GM23248 (cell line): ENCODE measurements at regions not wholly inside any gene's neighbourhood (a gene's known extent, or its start where the extent isn't known, plus 50 kb on each side); places are given as distances from the start of the nearest gene placed in this dataset.

Source experiments
- DNase-seq: peaks from one replicate; pipeline ENCODE4 v3.0.0-alpha.2; 2015
- H2AFZ ChIP-seq: fragments of 200-600 bp; sonication (generic); 2 replicates; pipeline ENCODE4 v1.6.1; 2016; ENCODE audit warnings: antibody characterized with exemption
- H3F3A ChIP-seq: fragments of 200-600 bp; sonication (generic); 2 replicates; pipeline ENCODE4 v1.6.1; 2016; ENCODE audit warnings: mild to moderate bottlenecking, antibody characterized with exemption, mixed run types; ENCODE audit not compliant: insufficient read depth
- H3K27ac ChIP-seq: fragments of 200-600 bp; sonication (generic); 2 replicates; pipeline ENCODE4 v1.5.1; 2016; ENCODE audit warnings: mild to moderate bottlenecking
- H3K27me3 ChIP-seq: fragments of 200-600 bp; sonication (generic); replicated peaks from 2 replicates; pipeline ENCODE4 v1.6.1; 2016; ENCODE audit warnings: mild to moderate bottlenecking; ENCODE audit not compliant: insufficient read depth
- H3K36me3 ChIP-seq: fragments of 200-600 bp; sonication (generic); 2 replicates; pipeline ENCODE4 v1.6.1; 2016; ENCODE audit warnings: low read depth, mild to moderate bottlenecking
- H3K4me1 ChIP-seq: fragments of 200-600 bp; sonication (generic); 2 replicates; pipeline ENCODE4 v1.6.1; 2016; ENCODE audit warnings: mild to moderate bottlenecking; ENCODE audit not compliant: insufficient read depth
- H3K4me2 ChIP-seq: fragments of 200-600 bp; sonication (generic); one replicate; pipeline ENCODE4 v1.6.1; 2016; ENCODE audit warnings: mild to moderate bottlenecking; ENCODE audit not compliant: unreplicated experiment
- H3K4me3 ChIP-seq: fragments of 200-600 bp; sonication (generic); 2 replicates; pipeline ENCODE4 v1.5.1; 2016; ENCODE audit warnings: mild to moderate bottlenecking
- H3K79me2 ChIP-seq: fragments of 200-600 bp; sonication (generic); 2 replicates; pipeline ENCODE4 v1.6.1; 2016; ENCODE audit warnings: mild to moderate bottlenecking; ENCODE audit not compliant: insufficient read depth
- H3K9ac ChIP-seq: fragments of 200-600 bp; sonication (generic); 2 replicates; pipeline ENCODE4 v1.6.1; 2016; ENCODE audit warnings: mild to moderate bottlenecking
- H3K9me2 ChIP-seq: fragments of 200-600 bp; sonication (generic); 2 replicates; pipeline ENCODE4 v1.6.1; 2016; ENCODE audit warnings: mixed run types, mild to moderate bottlenecking, moderate library complexity; ENCODE audit not compliant: insufficient read depth
- H3K9me3 ChIP-seq: fragments of 200-600 bp; sonication (generic); one replicate; pipeline ENCODE4 v1.6.1; 2017; ENCODE audit warnings: low read depth
- H4K20me1 ChIP-seq: fragments of 200-600 bp; sonication (generic); 2 replicates; pipeline ENCODE4 v1.6.0; 2016; ENCODE audit not compliant: insufficient read depth
- EZH2 ChIP-seq: fragments of 200-600 bp; sonication (generic); IDR thresholded peaks from 2 replicates; pipeline ENCODE4 v1.6.1; 2018; ENCODE audit warnings: antibody characterized with exemption, mild to moderate bottlenecking; ENCODE audit not compliant: insufficient read depth, poor library complexity, severe bottlenecking
- EZH2phosphoT487 ChIP-seq: fragments of 200-600 bp; sonication (generic); IDR thresholded peaks from 2 replicates; pipeline ENCODE4 v1.6.1; 2018; ENCODE audit warnings: antibody characterized with exemption, moderate library complexity, mild to moderate bottlenecking, low read depth; ENCODE audit not compliant: insufficient read depth
- WGBS, 2 experiments: methylation state at CpG; one replicate each; pipeline ENCODE4 v1.1.6; 2015 to 2017; ENCODE audit warnings: low lambda C conversion rate in 2 of 2, low coverage in 1 of 2; ENCODE audit errors: missing lambda C conversion rate in 2 of 2; 5-methylcytosine and 5-hydroxymethylcytosine counted together
- in situ Hi-C: fragments of 300-500 bp; cut with MboI; formaldehyde crosslinking; loops from 2 replicates; pipeline ENCODE4 v1.15.0; 2020

DNA sequence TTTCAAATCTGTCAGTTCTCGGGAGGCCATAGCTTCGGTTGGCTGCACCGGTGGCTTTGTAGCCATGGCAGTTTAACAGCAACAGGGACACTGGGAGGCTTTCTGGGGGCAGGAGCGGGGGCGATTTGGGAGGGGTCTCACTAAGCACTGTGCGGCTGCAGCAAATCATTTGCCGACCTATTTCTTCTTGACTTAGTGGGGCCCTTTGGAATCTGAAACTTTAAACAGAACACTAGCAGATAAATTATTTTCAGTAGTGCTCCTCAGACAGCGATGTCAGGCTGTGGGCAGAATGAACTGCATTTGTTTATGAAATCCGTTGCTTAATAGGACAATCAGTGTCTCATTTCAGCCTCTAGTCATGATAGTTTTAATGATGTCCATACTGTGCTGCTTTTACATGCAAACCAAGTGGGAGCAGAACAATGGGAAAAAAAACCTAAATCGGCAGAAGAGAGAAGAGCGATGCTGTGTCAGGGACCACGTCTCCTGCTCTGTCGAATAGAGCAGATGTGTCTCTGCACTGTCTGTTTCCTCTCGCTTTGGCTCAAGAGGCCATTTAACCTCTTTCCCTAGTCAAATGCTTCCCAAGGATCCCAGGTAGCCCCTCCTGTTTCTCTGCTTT is 211.9 kb downstream of the OLFM4 start:
- Histone ChIP-seq H2AFZ (no peak overlapping the region), H3K4me2 (no peak overlapping the region), H3K9me3 (no peaks in the 10 kb centered on the region), H4K20me1 (no peaks in the 10 kb centered on the region), H3K4me3 (no peak overlapping the region), H3K9ac (no peak overlapping the region), H3K27ac (no peak overlapping the region), H3K27me3 (no peaks in the 10 kb centered on the region), H3K36me3 (no peaks in the 10 kb centered on the region), H3F3A (no peaks in the 10 kb centered on the region), H3K9me2 (no peaks in the 10 kb centered on the region), H3K4me1 (no peaks in the 10 kb centered on the region), H3K79me2 (no peaks in the 10 kb centered on the region)
- 6 to 8% methylated on average over 14 of the region's 14 CpGs for WGBS, 2 experiments
- no peak for DNase-seq
- TF ChIP-seq EZH2 (no peak), EZH2phosphoT487 (no peak)
- in situ Hi-C loops: no loop called here

DNA sequence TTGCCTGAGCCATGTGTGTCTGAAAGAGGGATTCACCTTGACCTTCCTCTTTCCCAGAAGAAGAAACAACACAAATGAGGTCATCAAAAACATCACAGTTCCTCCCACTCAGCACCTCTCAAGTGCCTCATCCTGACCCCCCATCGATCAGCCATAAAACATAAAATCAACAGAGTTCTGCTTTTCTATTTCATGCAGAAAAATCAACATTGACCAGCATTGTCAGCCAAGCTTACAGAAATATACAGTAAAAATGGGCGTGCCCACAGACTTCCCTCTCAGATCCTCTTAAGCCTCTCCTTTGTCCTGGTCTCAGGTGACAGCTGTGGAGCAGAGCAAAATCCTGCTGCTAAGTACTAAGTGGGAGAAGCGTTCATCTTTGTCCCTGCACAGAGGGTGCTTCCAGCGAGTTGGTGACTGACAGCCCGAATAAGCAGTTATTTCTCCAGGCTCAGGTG is 213.3 kb downstream of the OLFM4 start:
- Histone ChIP-seq H3F3A (no peaks in the 10 kb centered on the region), H3K4me2 (no peak overlapping the region), H2AFZ (no peak overlapping the region), H3K36me3 (no peaks in the 10 kb centered on the region), H3K9ac (no peak overlapping the region), H3K9me3 (no peaks in the 10 kb centered on the region), H3K79me2 (no peaks in the 10 kb centered on the region), H3K4me1 (no peaks in the 10 kb centered on the region), H3K27me3 (no peaks in the 10 kb centered on the region), H3K4me3 (no peak overlapping the region), H3K27ac (no peak overlapping the region), H3K9me2 (no peaks in the 10 kb centered on the region), H4K20me1 (no peaks in the 10 kb centered on the region)
- in situ Hi-C loops: no loop called here
- 27 to 29% methylated on average over 5 of the region's 5 CpGs for WGBS, 2 experiments
- DNase-seq: no peak
- TF ChIP-seq EZH2phosphoT487: no peak
- TF ChIP-seq EZH2: no peak

DNA sequence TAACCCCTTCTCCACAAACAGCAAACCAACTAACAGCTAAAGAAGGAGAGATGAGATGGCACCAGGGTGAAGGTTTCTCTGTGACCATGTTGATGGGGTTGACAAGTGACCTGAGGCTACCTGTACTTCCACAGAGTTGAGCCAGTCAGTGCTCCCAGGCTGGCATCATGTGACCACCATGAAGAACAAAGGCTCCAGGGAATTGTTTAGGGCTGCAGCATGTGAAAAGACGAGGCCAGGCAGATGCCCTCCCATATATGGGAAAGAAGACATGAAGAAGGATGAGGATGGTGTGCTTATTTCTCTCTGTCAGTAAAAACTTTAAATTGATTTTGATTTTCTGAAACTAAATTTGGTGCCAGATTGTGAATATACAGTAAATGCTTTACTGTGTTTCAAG is 220.6 kb downstream of the OLFM4 start:
- Histone ChIP-seq H3K9me3 (no peaks in the 10 kb centered on the region), H3K4me1 (no peaks in the 10 kb centered on the region), H4K20me1 (no peaks in the 10 kb centered on the region), H3K4me2 (no peak overlapping the region), H3K27ac (no peak overlapping the region), H3K79me2 (no peaks in the 10 kb centered on the region), H3K36me3 (no peaks in the 10 kb centered on the region), H3K9me2 (no peaks in the 10 kb centered on the region), H3K4me3 (no peak overlapping the region), H3K27me3 (no peaks in the 10 kb centered on the region), H3F3A (no peaks in the 10 kb centered on the region), H3K9ac (no peak overlapping the region), H2AFZ (no peak overlapping the region)
- in situ Hi-C loops: no loop called here
- TF ChIP-seq EZH2: no peak
- no peak for TF ChIP-seq EZH2phosphoT487
- no peak for DNase-seq
- WGBS, 2 experiments: 5 to 17% methylated on average over 1 of the region's 1 CpG

DNA sequence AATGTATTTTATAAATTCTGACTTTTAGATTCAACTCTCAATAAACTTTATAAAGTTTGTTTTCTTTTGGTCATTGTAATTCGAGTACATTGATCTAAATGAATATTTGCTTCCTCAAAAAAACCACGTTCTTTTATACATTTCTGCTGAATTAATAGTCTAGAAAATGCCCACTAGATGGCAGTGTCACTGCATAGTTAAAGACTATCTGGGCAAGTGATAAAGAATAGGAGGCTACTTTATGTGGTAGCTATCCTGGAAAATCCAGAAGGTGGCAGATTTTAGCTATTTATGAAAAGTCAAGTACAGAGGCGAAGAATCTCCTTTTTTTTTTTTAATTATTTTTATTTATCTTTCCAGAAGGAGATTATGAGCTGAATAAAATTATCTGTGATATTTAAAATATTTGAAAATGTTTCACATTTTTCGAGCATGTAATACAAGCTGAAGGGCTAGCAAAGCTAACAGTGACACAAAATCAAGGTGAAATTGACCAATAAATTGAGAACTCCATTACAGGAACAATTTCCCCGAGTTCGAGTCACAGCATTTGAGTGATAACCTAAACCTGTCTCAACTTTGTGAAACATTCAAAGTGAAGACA is 221.8 kb downstream of the OLFM4 start:
- WGBS, 2 experiments: 5 to 10% methylated on average over 6 of the region's 6 CpGs
- Histone ChIP-seq H3K9me3 (no peaks in the 10 kb centered on the region), H3K4me1 (no peaks in the 10 kb centered on the region), H3K27ac (no peak overlapping the region), H3K4me2 (no peak overlapping the region), H3K27me3 (no peaks in the 10 kb centered on the region), H3K36me3 (no peaks in the 10 kb centered on the region), H3K9ac (no peak overlapping the region), H3K9me2 (no peaks in the 10 kb centered on the region), H4K20me1 (no peaks in the 10 kb centered on the region), H2AFZ (no peak overlapping the region), H3K4me3 (no peak overlapping the region), H3K79me2 (no peaks in the 10 kb centered on the region), H3F3A (no peaks in the 10 kb centered on the region)
- in situ Hi-C loops: no loop called here
- DNase-seq: peak; percentile 85
- TF ChIP-seq EZH2phosphoT487: no peak
- no peak for TF ChIP-seq EZH2
